ENCODE measurements at regions not wholly inside any gene's neighbourhood (a gene's known extent, or its start where the extent isn't known, plus 50 kb on each side); places are given as distances from the start of the nearest gene placed in this dataset.

DNA sequence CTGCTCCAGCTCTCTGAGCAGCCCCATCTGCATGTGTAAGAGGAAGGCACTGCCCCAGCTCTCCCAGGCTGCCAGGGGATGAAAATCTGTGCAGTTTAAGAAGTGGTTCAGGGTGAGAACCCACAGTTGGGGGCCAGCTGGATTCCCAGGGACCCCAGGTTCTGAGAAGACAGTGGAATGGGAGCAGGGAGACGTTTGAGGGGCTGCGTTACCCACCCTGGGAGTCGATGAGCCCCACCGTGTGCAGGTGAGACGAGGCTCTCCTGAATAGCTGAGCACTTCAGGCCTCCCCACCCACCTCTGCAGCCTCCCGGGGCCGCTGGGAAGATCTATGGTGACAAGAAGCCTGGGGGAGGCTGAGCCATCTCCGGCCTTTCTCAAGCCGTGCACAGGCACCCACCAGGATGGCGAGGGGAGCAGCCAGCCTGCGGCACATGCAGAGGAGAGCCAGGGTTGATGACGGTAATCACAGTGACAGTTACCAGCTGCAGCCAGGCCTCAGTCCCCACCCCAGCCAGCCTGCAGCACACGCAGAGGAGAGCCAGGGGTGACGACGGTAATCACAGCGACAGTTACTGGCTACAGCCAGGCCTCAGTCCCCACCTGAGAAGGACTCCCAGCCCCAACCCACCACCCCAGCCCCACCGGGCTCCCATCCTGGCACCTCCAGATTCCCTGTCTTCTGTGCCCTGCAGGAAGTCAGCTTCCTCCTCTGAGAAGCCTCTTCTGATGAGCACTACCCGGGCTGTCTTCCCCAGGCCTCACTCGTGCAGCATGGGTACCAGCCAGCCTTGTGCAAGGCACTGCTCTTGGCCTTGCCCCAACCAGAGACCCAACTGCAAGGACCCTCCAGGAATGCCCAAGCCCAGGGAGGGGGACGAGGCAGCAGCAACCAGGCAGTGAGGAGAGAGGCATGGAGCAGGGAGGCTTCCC lies 150.8 kb upstream of the PPP1R26 start:
- no peak overlapping the region for H3K4me3 ChIP-seq (ENCODE audit: low read depth, low read length)
- TF ChIP-seq, protein P1, sequence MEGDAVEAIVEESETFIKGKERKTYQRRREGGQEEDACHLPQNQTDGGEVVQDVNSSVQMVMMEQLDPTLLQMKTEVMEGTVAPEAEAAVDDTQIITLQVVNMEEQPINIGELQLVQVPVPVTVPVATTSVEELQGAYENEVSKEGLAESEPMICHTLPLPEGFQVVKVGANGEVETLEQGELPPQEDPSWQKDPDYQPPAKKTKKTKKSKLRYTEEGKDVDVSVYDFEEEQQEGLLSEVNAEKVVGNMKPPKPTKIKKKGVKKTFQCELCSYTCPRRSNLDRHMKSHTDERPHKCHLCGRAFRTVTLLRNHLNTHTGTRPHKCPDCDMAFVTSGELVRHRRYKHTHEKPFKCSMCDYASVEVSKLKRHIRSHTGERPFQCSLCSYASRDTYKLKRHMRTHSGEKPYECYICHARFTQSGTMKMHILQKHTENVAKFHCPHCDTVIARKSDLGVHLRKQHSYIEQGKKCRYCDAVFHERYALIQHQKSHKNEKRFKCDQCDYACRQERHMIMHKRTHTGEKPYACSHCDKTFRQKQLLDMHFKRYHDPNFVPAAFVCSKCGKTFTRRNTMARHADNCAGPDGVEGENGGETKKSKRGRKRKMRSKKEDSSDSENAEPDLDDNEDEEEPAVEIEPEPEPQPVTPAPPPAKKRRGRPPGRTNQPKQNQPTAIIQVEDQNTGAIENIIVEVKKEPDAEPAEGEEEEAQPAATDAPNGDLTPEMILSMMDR (IDR thresholded peaks at IDR 0.05; ENCODE audit: low read depth, low read length), result no peak

DNA sequence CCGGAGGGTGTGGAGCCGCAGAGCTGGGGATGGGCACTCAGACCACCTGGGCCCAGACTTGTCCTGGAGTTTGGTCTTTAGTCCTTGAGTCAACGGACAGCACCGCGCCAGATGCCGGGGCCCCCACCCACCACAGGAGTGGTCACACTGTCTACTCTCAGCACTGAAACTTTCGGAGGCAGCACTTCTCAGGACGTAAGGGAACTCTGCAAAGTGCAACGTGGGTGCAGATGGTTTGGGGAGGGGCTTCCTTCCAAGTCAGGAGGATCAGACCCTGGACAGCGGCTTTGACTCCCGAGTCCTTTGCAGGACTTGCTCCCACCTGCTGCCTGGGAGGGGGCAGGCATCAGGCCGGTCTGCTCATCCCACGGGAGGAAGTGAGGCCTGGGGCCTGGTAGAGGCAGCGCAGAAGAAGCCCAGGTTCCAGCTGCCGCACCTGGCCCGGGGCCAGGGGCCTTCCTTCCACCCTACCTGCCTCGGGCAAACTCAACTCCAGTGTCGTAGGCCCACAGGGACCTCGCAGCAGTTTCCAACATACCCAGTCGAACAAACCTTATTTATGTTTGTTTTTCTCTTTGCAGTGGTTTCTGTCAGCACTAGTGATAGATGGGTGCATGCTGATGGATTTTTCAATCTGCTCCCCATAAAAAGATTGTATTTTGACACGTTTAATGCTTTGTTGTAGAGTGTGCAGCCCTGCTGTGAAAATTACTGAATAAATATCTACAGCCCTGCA lies 149.8 kb upstream of the PPP1R26 start:
- H3K4me3 ChIP-seq (ENCODE audit: low read depth, low read length), result no peak overlapping the region
- TF ChIP-seq, protein P1 (IDR thresholded peaks at IDR 0.05; ENCODE audit: low read depth, low read length), result no peak

DNA sequence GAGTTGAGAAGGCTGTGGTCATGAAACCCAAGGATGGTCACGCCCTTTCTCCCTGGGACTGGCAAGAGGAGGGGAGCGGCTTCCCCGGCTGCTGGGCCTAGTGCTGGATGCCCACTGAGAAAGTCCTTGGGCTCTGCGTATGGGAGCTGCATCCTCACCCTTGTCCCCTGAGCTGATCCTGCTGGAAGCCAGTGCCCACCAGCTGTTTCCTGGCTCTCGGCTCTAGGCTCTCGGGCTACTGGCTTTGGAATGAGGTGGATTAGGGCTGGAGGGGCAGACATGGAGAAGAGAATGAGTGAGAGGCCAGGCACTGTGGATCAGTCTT lies 149.3 kb upstream of the PPP1R26 start:
- TF ChIP-seq, protein P1 (IDR thresholded peaks at IDR 0.05; ENCODE audit: low read depth, low read length), result no peak
- no peak overlapping the region for H3K4me3 ChIP-seq (ENCODE audit: low read depth, low read length)

DNA sequence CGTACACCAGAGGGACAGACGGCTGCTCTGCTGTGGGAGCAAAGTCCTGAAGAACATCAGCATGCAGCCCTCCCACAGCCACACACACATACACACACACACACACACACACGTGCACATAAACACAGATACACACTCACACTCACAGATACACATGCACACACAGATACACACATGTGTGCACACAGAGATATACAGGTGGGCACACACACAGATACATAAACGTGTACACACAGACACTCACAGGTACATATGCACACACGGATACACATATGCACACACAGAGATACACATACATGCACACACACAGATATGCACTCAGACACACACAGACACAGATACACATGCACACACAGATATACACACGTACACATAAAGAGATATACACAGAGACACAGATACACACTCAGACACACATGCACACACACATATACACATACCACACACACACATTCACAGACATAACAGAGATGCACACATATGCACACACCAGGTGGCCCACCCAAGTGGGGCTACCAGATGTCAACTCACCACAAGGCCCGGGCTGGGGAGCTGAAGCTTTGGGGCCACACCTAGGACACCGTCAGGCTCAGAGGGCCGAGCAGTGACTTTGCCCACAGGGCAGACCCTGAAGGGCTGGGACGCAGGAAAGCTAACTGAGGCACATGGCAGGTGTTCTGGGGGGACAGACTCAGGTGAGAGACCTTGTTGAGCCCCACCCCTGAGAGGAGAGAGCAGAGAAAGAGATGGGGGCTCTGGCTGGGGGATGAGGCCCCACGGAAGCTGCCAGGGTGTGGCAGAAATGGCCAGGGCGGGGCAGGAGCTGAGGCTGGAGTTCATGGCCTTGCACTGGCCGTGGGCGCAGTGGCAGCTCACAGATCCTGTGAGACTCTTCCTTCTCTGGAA lies 148.6 kb upstream of the PPP1R26 start:
- no peak overlapping the region for H3K4me3 ChIP-seq (ENCODE audit: low read depth, low read length)
- TF ChIP-seq, protein P1 (IDR thresholded peaks at IDR 0.05; ENCODE audit: low read depth, low read length), result no peak

DNA sequence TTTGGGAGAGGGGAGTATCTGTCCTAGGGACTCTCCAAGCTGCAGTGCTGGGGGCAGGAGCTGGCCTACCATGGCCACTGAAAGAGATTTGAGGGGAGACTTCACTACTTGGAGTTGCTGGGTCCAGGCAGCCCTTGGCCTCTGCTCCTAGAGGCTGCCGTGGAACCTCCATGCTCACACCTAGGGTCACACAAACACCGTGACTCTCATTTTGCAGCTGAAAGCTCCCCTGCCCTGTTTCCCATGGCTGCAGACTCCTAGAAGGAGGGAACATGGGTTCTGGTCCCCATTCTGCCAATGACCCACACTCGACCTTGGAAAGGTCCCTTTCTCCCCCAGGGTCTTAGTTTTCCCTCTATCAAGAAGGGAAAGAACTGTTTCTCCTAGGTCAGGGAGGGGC lies 147.1 kb upstream of the PPP1R26 start:
- H3K4me3 ChIP-seq (ENCODE audit: low read depth, low read length), result no peak overlapping the region
- TF ChIP-seq, protein P1 (IDR thresholded peaks at IDR 0.05; ENCODE audit: low read depth, low read length), result no peak

DNA sequence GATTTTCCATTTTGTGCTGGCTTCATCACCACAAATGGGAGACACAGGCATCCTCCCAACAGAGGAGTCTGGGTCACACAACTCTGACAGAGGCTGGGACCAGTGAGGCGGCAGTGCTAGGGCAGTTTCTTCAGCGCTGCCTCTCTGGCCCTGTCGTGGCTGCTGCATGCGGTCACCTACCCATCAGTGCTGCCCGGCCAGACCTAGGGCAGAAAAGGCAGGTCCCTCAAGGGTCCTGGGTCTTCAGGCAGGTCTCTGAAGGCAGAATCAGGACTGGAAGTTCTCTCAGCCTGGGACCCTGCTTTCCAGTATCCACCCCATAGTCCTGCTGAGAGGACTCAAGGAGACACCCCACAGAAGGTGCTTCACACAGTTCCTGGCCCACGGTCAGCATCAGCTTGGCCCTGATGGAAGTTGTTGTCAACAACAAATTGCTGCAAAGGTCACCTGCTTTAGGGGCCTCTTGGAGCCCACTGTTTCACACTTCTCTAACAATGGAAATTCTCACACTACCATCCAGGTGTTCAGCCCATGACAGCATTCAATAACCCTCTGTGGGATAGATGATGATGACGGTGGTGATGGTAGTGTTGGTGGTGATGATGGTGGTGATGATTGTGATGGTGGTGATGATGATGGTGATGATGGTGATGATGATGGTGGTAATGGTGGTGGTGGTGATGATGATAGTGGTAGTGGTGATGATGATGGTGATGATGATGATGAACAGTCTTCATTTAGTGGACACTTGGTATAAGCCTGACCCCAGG lies 146.4 kb upstream of the PPP1R26 start:
- TF ChIP-seq, protein P1 (IDR thresholded peaks at IDR 0.05; ENCODE audit: low read depth, low read length), result no peak
- no peak overlapping the region for H3K4me3 ChIP-seq (ENCODE audit: low read depth, low read length)
